HG03064 (cell line): ENCODE measurements at regions not wholly inside any gene's neighbourhood (a gene's known extent, or its start where the extent isn't known, plus 50 kb on each side); places are given as distances from the start of the nearest gene placed in this dataset.

Experiments
- ATAC-seq: cut with Tn5 transposase; IDR thresholded peaks from one replicate; pipeline ENCODE4 v1.9.1; 2021; ENCODE audit warnings: low read depth; ENCODE audit not compliant: unreplicated experiment

- ATAC-seq = no peak
These were observed 314.7 kb downstream of the PDGFC start for GRCh38 chr4:156656896-156657295.

DNA sequence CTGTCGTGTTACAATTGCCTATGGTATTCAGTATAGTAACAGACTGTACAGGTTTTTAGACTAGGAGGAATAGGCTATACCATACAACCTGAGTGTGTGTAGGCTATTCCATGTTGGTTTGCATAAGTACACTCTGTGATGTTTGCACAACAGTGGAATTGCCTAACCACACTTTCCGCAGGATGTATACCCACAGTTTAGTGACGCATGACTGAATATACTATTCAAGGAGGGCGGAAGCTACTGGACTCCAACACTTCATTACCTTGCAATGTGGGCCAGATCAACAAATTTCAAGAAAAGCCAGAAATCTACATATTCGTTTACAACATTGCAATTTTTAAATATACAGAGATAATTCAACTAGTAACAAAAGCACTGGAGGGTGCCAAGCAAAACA, 317.2 kb downstream of the PDGFC start:
- ATAC-seq = no peak

DNA sequence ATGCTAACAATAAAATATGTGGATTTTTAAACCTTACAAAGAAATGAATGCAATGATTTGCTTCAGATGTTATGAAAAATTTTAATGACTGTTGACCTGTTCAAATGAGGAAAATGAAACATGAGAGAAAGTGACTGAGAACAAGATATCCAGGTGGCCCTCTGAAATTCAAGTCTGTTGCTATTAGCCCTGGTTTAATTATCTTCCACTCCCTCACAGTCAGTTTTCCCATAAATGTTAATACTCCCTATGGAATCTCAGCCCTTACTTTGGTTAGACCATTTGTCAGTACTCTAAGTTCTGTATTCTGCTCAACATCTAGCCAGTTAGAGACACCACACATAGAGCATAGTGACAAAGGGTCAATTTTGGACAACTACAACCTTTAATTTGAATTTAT, 327.8 kb downstream of the PDGFC start:
- no peak for ATAC-seq

DNA sequence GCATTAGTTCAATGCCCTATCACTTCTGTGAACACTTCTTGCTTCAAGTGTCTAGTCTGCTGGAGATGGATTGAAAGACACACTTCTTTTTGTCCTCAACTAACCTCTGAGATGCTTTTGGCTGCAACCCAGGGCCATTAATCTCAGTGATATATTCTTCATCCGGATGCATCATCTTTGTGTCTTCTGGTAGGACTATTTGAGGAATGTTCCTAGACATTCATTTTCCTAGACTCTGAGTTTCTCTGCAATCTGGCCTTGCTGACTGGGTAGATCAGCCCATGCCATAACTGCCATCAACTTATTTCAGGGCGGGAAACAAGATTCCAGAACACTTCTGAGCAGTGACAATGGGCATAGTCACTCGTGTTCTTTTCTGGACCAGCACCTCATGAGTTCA, 329.4 kb downstream of the PDGFC start:
- no peak for ATAC-seq

DNA sequence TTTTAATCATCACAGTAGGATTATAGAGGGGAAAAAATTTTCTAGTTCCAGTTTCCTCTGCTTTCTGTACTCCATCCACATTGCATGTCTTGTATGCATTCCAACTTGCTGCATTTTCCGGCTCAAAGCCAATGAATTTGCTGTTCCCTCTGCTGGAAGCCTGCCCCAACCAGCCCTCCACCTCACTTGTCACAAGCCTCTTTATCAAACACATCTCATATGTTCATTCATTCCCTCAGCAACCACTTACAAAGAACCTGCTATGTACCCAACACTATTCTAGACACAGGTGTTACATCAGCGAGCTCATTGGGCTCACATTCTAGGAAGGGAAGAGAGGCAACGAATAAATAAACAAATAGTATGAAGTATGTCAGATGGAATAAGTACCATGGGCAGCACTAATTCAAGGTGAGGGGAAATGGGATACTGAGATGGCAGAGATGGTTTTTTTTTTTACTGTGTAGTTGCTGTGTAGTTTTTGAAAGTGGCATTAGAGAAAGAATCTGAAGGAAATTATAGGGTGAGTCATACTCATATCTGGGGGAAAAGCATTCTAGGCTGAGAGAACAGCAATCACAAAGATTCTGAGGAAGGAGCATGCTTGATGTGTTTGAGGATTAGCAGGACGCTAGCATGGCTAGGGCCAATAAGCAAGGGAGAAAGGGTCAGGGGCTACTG, 332.5 kb downstream of the PDGFC start:
- no peak for ATAC-seq

- no peak for ATAC-seq
These were observed 333.3 kb downstream of the PDGFC start for GRCh38 chr4:156638334-156638733.

- no peak for ATAC-seq
These were observed 335.2 kb downstream of the PDGFC start for GRCh38 chr4:156636381-156636780.

- ATAC-seq = no peak
These were observed 336.5 kb downstream of the PDGFC start for GRCh38 chr4:156635051-156635450.

GRCh38 chr4:156634612-156635011, 337.0 kb downstream of the PDGFC start:
- ATAC-seq = no peak

DNA sequence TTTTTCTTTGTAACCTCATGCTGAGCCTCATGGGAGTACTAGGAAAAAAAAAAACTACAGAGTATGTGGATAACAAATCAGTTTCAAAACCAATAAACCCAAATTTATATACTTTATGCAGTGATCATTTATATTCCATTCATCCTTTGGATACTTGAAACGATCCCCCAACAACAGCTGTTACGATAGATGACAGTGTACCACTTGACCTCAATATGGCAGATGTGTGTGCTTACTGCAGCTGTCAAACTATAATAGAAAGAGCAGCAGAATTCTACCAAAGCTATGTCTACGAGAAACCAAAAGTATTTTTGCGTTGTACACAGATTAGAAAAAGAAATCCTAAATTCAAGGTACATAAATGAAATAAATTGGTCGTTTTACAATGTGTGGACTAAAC, 337.8 kb downstream of the PDGFC start:
- ATAC-seq = no peak

DNA sequence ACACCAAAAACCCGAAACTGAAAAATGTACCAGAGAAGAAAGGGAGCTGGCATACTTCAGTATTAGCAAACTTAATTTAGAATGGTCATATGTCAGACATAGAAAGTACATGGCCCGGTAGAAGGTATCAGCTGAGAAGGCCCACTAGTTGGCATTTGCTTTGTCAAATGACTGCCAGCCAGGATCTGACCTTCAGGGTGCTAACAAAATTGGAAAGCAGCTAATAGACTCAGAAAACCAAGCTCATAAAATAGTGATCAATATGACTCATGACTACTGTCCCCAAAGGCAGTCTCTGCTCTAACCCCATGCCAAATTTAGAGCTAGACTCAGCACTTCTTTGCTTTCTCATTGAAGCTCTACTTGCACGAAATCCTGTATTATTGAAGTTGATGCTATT, 342.7 kb downstream of the PDGFC start:
- no peak for ATAC-seq

DNA sequence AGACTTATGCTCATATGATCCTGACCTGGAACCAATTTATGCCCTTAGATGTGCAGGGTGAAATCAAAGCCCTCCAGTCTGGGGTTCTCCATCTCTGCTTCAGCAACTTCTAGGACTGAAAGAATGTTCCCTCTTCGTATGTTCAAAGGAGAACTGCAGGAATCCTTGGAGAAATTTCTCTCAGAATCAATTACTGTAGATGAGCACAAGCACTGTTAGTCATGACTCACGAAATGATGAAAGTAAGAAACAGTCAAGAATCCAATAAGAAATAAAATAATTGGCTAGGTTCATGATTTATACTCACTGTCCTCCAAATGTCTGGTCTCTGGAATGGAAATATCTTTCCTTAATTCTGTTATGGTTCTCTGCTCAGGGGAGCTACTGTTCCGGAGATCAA, 348.2 kb downstream of the PDGFC start:
- no peak for ATAC-seq

DNA sequence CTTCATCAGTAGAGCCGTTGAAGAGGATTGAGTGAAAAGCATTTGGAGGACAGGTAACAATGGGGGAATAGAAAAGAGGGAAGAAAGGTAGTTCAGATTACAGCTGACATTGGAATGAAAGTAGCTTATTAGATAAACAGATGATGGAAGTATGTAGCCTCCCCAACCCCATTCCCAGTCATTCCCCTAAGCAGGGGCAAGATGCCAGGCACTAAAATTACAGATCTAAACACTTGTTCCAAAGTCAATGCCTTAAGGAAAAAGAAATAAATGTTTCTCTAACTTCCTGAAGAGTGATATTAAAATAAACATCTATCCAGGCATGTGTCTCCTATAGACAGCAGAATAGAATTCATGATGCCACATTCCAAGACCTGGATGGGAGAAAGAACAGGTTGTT, 350.8 kb downstream of the PDGFC start:
- no peak for ATAC-seq

- ATAC-seq = no peak
These were observed 352.3 kb downstream of the PDGFC start for GRCh38 chr4:156619154-156619934.

- ATAC-seq = no peak
These were observed 356.5 kb downstream of the PDGFC start for GRCh38 chr4:156615066-156615531.

DNA sequence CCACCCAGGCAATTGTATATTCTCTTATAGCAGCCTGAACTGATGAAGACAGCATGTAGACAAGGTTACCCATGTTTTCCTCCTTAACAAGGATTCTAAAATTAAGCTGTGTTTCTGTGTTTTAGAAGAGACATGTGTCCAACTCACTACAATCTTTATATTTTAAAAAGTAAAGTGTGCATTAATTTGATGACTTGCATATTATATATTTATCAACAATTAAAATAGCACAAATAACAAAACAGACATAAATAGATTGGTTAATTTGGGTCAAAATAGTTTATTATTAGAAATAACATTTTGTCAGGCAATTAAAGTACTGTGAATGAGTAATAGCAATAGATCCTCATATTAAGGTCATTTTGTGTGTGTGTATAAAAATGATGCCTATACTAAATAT, 357.1 kb downstream of the PDGFC start:
- no peak for ATAC-seq

DNA sequence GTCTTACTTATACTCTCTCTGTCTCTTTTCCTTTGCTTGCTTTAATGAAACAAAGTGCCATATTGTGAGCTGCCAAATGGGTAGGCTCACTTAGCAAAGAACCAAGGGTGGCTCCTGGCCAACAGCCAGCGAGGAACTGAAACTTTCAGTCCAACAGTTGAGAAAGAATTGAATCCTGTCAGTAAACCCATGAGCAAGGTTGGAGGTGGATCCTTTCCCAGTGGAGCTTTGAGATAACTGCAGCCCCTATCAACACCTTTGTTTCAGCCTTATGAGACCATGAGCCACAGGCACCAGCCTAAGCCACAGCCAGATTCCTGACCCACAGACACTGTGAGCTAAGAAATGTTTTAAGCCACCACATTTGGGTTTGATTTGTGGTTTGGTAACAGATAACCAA, 362.2 kb downstream of the PDGFC start:
- no peak for ATAC-seq

DNA sequence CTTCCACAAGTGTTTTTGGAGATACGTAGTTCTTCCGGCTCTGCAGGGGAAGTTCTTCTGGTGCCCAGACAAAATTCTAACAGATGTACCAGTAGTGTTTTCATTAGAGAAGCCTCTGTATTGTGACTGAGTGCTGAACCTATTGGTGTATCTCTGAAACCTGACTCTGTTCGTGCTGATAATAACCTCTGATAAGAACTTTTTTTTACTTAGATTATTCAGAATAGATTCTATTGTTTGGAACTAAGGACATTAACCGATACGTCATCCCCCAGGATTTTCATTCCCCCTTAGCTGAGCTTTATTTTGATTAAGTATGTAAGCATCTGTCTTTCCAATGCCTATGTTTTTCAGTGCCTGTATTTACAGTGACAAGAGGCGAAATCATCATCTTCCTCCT, 362.9 kb downstream of the PDGFC start:
- ATAC-seq = no peak

- ATAC-seq = no peak
These were observed 364.1 kb downstream of the PDGFC start for GRCh38 chr4:156607478-156607857.

DNA sequence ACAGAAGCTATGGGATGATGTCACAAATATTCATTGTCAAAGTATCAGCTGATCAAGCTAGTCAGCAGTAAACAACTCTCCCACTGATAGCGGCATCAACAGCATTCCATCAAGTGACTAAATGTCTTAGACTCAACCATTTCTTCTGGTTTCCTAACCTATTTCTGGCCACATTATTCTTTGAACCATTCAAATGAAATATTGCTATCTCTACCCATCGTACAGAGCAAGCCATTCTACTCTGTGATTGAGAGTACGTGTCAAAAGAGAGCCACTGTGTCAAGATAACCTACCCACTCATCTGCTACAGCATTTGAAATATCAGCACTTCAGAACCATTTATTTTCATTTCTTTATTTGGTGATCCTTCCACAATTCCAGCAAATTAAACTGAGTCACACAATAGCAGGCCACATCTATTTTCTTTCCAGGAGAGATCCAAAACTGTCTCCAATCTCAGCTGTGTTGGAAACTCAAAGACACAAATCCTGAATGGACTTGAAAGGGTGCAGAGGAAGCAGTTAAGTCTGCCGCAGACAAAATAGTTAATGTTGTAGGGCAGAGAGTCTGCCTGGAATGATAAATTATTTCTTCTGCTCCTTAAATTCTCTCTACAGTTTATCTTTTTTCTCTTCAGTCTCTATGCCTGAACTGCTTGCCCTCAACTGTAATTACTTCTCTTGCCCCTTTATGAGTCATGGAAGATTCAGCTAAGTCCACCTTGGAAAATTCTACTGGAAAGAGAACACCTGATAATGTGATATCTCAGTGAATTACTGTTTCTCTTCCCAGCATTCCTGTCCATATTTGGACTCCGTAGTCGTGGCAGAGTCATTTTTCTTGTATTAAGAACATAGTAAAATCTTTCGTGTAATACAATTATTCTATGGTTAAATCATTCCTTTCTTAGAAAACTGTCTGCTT, 364.8 kb downstream of the PDGFC start:
- no peak for ATAC-seq

GRCh38 chr4:156598138-156598681, 373.4 kb downstream of the PDGFC start:
- no peak for ATAC-seq
